ENCODE measurements at regions not wholly inside any gene's neighbourhood (a gene's known extent, or its start where the extent isn't known, plus 50 kb on each side); places are given as distances from the start of the nearest gene placed in this dataset.

- TF ChIP-seq, protein P1, sequence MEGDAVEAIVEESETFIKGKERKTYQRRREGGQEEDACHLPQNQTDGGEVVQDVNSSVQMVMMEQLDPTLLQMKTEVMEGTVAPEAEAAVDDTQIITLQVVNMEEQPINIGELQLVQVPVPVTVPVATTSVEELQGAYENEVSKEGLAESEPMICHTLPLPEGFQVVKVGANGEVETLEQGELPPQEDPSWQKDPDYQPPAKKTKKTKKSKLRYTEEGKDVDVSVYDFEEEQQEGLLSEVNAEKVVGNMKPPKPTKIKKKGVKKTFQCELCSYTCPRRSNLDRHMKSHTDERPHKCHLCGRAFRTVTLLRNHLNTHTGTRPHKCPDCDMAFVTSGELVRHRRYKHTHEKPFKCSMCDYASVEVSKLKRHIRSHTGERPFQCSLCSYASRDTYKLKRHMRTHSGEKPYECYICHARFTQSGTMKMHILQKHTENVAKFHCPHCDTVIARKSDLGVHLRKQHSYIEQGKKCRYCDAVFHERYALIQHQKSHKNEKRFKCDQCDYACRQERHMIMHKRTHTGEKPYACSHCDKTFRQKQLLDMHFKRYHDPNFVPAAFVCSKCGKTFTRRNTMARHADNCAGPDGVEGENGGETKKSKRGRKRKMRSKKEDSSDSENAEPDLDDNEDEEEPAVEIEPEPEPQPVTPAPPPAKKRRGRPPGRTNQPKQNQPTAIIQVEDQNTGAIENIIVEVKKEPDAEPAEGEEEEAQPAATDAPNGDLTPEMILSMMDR (IDR thresholded peaks at IDR 0.05): no peak
- no peak for TF ChIP-seq POLR2A (IDR thresholded peaks at IDR 0.05)
Measured at GRCh38 chr1:60913039-60913438, 169.3 kb upstream of the NFIA start.
